Amniotic stem cell (primary cell): ENCODE measurements at regions not wholly inside any gene's neighbourhood (a gene's known extent, or its start where the extent isn't known, plus 50 kb on each side); places are given as distances from the start of the nearest gene placed in this dataset.
"Not testable (repeated sequence)": the region's sequence is repeated elsewhere in the genome, so short reads cannot be mapped to it uniquely, and the experiment has no call there.

ENCODE experiments used
- DNase-seq: peaks from one replicate; lab custom pipeline; 2025; lab: John Stamatoyannopoulos, UW

- DNase-seq = no peak
These were observed 93.6 kb upstream of the NEDD9 start for GRCh38 chr6:11326116-11326515.

- no peak for DNase-seq
These were observed 92.1 kb upstream of the NEDD9 start for GRCh38 chr6:11324453-11325015.

GRCh38 chr6:11323666-11324452 lies 91.4 kb upstream of the NEDD9 start:
- no peak for DNase-seq

GRCh38 chr6:11322252-11322885 lies 89.9 kb upstream of the NEDD9 start:
- DNase-seq = no peak

- DNase-seq = no peak
These were observed 88.6 kb upstream of the NEDD9 start for GRCh38 chr6:11320914-11321597.

GRCh38 chr6:11318835-11319813 lies 86.7 kb upstream of the NEDD9 start:
- DNase-seq = no peak

GRCh38 chr6:11317885-11318771 lies 85.7 kb upstream of the NEDD9 start:
- DNase-seq = peak; percentile 89

GRCh38 chr6:11315743-11316437 lies 83.4 kb upstream of the NEDD9 start:
- peak; percentile 80 for DNase-seq

- DNase-seq = no peak
These were observed 80.7 kb upstream of the NEDD9 start for GRCh38 chr6:11313207-11313606.

GRCh38 chr6:11311970-11312369 lies 79.5 kb upstream of the NEDD9 start:
- no peak for DNase-seq

- no peak for DNase-seq
These were observed 77.6 kb upstream of the NEDD9 start for GRCh38 chr6:11309947-11310665.

- DNase-seq = no peak
These were observed 74.8 kb upstream of the NEDD9 start for GRCh38 chr6:11307226-11307625.

- no peak for DNase-seq
These were observed 72.5 kb upstream of the NEDD9 start for GRCh38 chr6:11304946-11305345.

GRCh38 chr6:11299876-11300428 lies 67.5 kb upstream of the NEDD9 start:
- not testable (repeated sequence) for DNase-seq

- DNase-seq = not testable (repeated sequence)
These were observed 66.9 kb upstream of the NEDD9 start for GRCh38 chr6:11299421-11299784.

GRCh38 chr6:11298651-11299420 lies 66.4 kb upstream of the NEDD9 start:
- DNase-seq = no peak

GRCh38 chr6:11297376-11297729 lies 64.9 kb upstream of the NEDD9 start:
- no peak for DNase-seq
